PFSK-1 (cell line): ENCODE measurements at regions not wholly inside any gene's neighbourhood (a gene's known extent, or its start where the extent isn't known, plus 50 kb on each side); places are given as distances from the start of the nearest gene placed in this dataset.

Experiments
- POLR2AphosphoS5 ChIP-seq: IDR thresholded peaks from 2 replicates; pipeline ENCODE4 v1.6.1; 2012; ENCODE audit warnings: low read depth, mild to moderate bottlenecking, control low read depth, low read length, moderate library complexity
- SIN3A ChIP-seq: IDR thresholded peaks from 2 replicates; pipeline ENCODE4 v1.6.1; 2012; ENCODE audit warnings: mild to moderate bottlenecking, low read length, moderate library complexity, borderline replicate concordance; ENCODE audit not compliant: insufficient read depth
- TAF1 ChIP-seq: IDR thresholded peaks from 2 replicates; pipeline ENCODE4 v1.6.1; 2012; ENCODE audit warnings: low read length, control low read depth, borderline replicate concordance; ENCODE audit not compliant: insufficient read depth
- TF ChIP-seq, protein P1 (sequence below), 2 experiments: IDR thresholded peaks; 2 replicates each; pipeline versions ENCODE4 v1.6.1 to v1.8.0; 2011 to 2012; ENCODE audit warnings: low read depth in 2 of 2, low read length in 2 of 2, control low read depth in 1 of 2, inconsistent platforms in 1 of 2, mild to moderate bottlenecking in 1 of 2, moderate library complexity in 1 of 2; ENCODE audit not compliant: insufficient read depth in 1 of 2

DNA sequence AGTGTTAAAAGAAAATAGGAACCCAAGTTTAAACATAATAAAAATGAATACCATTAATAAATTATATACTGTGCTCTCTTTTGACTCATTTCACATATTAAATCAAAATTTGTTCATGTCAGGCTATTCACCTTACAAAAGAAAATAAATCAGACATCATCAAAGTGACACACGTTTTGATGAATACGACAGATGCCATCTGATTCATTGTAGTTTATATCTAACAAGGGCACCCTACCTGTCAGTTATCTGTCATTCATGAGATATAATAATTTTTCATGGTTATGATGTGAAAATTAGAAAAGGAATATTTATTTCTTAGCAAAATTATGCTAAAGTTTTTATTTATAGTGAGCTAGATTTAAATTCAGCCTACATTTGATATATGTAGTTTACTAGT lies 188.1 kb upstream of the PCDH17 start:
- no peak for TF ChIP-seq TAF1
- TF ChIP-seq SIN3A, result no peak
- TF ChIP-seq, protein P1, sequence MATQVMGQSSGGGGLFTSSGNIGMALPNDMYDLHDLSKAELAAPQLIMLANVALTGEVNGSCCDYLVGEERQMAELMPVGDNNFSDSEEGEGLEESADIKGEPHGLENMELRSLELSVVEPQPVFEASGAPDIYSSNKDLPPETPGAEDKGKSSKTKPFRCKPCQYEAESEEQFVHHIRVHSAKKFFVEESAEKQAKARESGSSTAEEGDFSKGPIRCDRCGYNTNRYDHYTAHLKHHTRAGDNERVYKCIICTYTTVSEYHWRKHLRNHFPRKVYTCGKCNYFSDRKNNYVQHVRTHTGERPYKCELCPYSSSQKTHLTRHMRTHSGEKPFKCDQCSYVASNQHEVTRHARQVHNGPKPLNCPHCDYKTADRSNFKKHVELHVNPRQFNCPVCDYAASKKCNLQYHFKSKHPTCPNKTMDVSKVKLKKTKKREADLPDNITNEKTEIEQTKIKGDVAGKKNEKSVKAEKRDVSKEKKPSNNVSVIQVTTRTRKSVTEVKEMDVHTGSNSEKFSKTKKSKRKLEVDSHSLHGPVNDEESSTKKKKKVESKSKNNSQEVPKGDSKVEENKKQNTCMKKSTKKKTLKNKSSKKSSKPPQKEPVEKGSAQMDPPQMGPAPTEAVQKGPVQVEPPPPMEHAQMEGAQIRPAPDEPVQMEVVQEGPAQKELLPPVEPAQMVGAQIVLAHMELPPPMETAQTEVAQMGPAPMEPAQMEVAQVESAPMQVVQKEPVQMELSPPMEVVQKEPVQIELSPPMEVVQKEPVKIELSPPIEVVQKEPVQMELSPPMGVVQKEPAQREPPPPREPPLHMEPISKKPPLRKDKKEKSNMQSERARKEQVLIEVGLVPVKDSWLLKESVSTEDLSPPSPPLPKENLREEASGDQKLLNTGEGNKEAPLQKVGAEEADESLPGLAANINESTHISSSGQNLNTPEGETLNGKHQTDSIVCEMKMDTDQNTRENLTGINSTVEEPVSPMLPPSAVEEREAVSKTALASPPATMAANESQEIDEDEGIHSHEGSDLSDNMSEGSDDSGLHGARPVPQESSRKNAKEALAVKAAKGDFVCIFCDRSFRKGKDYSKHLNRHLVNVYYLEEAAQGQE (IDR thresholded peaks at IDR 0.05; ENCODE audit: insufficient read depth in 1 of 2, low read depth in 2 of 2, low read length in 2 of 2), result no peak
- TF ChIP-seq POLR2AphosphoS5, result no peak
